Keratinocyte (primary cell): ENCODE measurements at regions not wholly inside any gene's neighbourhood (a gene's known extent, or its start where the extent isn't known, plus 50 kb on each side); places are given as distances from the start of the nearest gene placed in this dataset.

ENCODE experiments used
- CTCF ChIP-seq, 3 experiments: IDR thresholded peaks in 1 of 3; conservative IDR thresholded peaks in 1 of 3; optimal IDR thresholded peaks in 1 of 3; 2 replicates in 2 of 3; 3 replicates in 1 of 3; pipeline versions ENCODE3 to v1.5.1; 2011; ENCODE audit warnings: low read length in 3 of 3, mild to moderate bottlenecking in 3 of 3, moderate library complexity in 2 of 3, control low read depth in 1 of 3, inconsistent platforms in 1 of 3; ENCODE audit not compliant: insufficient read depth in 2 of 3; ENCODE audit errors: extremely low read depth in 1 of 3
- EZH2 ChIP-seq: IDR thresholded peaks from one replicate; pipeline ENCODE4 v1.6.1; 2012; ENCODE audit warnings: inconsistent platforms, mild to moderate bottlenecking, low read length, moderate library complexity

GRCh38 chr18:41753826-41754225, 201.2 kb upstream of the PIK3C3 start:
- no peak for TF ChIP-seq CTCF (optimal IDR thresholded peaks at IDR 0.05 in 1 of 3, IDR thresholded peaks at IDR 0.05 in 1 of 3, conservative IDR thresholded peaks at IDR 0.05 in 1 of 3; ENCODE audit: extremely low read depth in 1 of 3, insufficient read depth in 2 of 3, low read length in 3 of 3)
- no peak for TF ChIP-seq EZH2
